ENCODE measurements at regions not wholly inside any gene's neighbourhood (a gene's known extent, or its start where the extent isn't known, plus 50 kb on each side); places are given as distances from the start of the nearest gene placed in this dataset.

- DNase-seq = no peak
Measured at GRCh38 chr7:85074-85882, 107.1 kb upstream of the FAM20C start.

GRCh38 chr7:85883-86515 is 106.4 kb upstream of the FAM20C start:
- no peak for DNase-seq

- DNase-seq = no peak
Measured at GRCh38 chr7:86629-87028, 105.7 kb upstream of the FAM20C start.

GRCh38 chr7:87047-87446 is 105.3 kb upstream of the FAM20C start:
- no peak for DNase-seq

- DNase-seq = no peak
Measured at GRCh38 chr7:87671-88070, 104.7 kb upstream of the FAM20C start.

GRCh38 chr7:88095-88926 is 104.1 kb upstream of the FAM20C start:
- DNase-seq = no peak

- DNase-seq = no peak
Measured at GRCh38 chr7:88927-89231, 103.5 kb upstream of the FAM20C start.

GRCh38 chr7:89232-90019 is 102.9 kb upstream of the FAM20C start:
- DNase-seq = no peak

GRCh38 chr7:90111-91063 is 102.0 kb upstream of the FAM20C start:
- DNase-seq = no peak

GRCh38 chr7:91396-92175 is 100.8 kb upstream of the FAM20C start:
- no peak for DNase-seq

- no peak for DNase-seq
Measured at GRCh38 chr7:92231-92674, 100.1 kb upstream of the FAM20C start.

- DNase-seq = no peak
Measured at GRCh38 chr7:92888-93672, 99.3 kb upstream of the FAM20C start.

GRCh38 chr7:94251-94801 is 98.0 kb upstream of the FAM20C start:
- no peak for DNase-seq

- no peak for DNase-seq
Measured at GRCh38 chr7:95180-95862, 97.0 kb upstream of the FAM20C start.

- DNase-seq = no peak
Measured at GRCh38 chr7:95863-96260, 96.5 kb upstream of the FAM20C start.

GRCh38 chr7:96861-97260 is 95.5 kb upstream of the FAM20C start:
- DNase-seq = no peak

GRCh38 chr7:97310-97841 is 95.0 kb upstream of the FAM20C start:
- DNase-seq = no peak

All from right kidney (tissue), 1 donor.